ENCODE measurements at regions not wholly inside any gene's neighbourhood (a gene's known extent, or its start where the extent isn't known, plus 50 kb on each side); places are given as distances from the start of the nearest gene placed in this dataset.

- TF ChIP-seq EZH2 (IDR thresholded peaks at IDR 0.05; ENCODE audit: insufficient read depth, poor library complexity, severe bottlenecking) (no peak), EZH2phosphoT487 (IDR thresholded peaks at IDR 0.05; ENCODE audit: insufficient read depth, low read depth) (no peak)
Observed at GRCh38 chr3:150278843-150279381, 129.2 kb upstream of the TSC22D2 start.
